H1 (cell line): ENCODE measurements at regions not wholly inside any gene's neighbourhood (a gene's known extent, or its start where the extent isn't known, plus 50 kb on each side); places are given as distances from the start of the nearest gene placed in this dataset.

Source experiments
- KDM1A ChIP-seq: fragments of 200-600, 300-600 bp; sonication (generic); IDR thresholded peaks from 2 replicates; pipeline ENCODE4 v1.7.1; 2016; ENCODE audit warnings: mild to moderate bottlenecking, low read length, borderline replicate concordance
- KDM4A ChIP-seq: IDR thresholded peaks from one replicate; pipeline ENCODE4 v1.7.1; 2012; ENCODE audit warnings: low read depth, mild to moderate bottlenecking, moderate library complexity, low read length, inconsistent platforms; ENCODE audit not compliant: severe bottlenecking

DNA sequence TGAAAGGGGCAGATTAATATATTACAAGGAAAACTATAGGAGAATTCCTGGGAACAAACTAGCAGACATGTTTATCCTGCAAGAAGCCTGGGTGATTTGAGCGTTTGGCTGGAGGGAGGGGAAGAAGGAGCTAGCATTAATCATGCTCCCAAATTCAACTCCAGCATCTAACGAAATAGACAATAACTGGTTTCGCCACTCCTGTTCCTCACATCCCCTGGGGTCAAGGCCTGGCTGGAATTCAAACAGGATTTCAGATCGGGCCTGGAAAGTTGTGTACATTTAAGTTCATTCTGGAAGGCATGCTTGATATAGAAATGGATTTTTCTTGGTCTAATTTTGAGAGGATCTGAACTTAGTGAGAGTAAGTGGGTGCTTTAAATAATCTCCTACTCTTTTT, 126.1 kb upstream of the CTAGE1 start (continued):
- TF ChIP-seq KDM1A (no peak), KDM4A (no peak)
